Glutamatergic neuron (in vitro differentiated cells): ENCODE measurements at regions not wholly inside any gene's neighbourhood (a gene's known extent, or its start where the extent isn't known, plus 50 kb on each side); places are given as distances from the start of the nearest gene placed in this dataset.

Experiments used
- DNase-seq: peaks from one replicate; pipeline ENCODE4 v3.0.0; 2022
- H3K27ac Mint-ChIP-seq: one replicate; pipeline ENCODE4 v1.8.0; 2020; ENCODE audit warnings: mild to moderate bottlenecking, mixed read lengths, inconsistent platforms; ENCODE audit not compliant: unreplicated experiment
- H3K27me3 Mint-ChIP-seq: one replicate; pipeline ENCODE4 v1.8.0; 2020; ENCODE audit warnings: mild to moderate bottlenecking, moderate library complexity, mixed read lengths, inconsistent platforms; ENCODE audit not compliant: unreplicated experiment
- H3K36me3 Mint-ChIP-seq: one replicate; pipeline ENCODE4 v1.8.0; 2020; ENCODE audit warnings: mild to moderate bottlenecking, mixed read lengths, inconsistent platforms; ENCODE audit not compliant: unreplicated experiment
- H3K4me1 Mint-ChIP-seq: one replicate; pipeline ENCODE4 v1.8.0; 2020; ENCODE audit warnings: mild to moderate bottlenecking, low read depth, mixed read lengths, inconsistent platforms; ENCODE audit not compliant: unreplicated experiment
- H3K4me3 Mint-ChIP-seq: one replicate; pipeline ENCODE4 v1.8.0; 2020; ENCODE audit warnings: mild to moderate bottlenecking, mixed read lengths, inconsistent platforms; ENCODE audit not compliant: unreplicated experiment
- H3K9me3 Mint-ChIP-seq: one replicate; pipeline ENCODE4 v1.8.0; 2020; ENCODE audit warnings: mild to moderate bottlenecking, moderate library complexity, mixed read lengths, inconsistent platforms; ENCODE audit not compliant: unreplicated experiment
- TF ChIP-seq, protein P1 (sequence below): fragments of 200-600 bp; sonication (generic); IDR thresholded peaks from one replicate; pipeline ENCODE4 v1.5.0; 2021; ENCODE audit not compliant: partially characterized antibody, unreplicated experiment

GRCh38 chr21:23478381-23478780 lies 2128.9 kb downstream of the MRPL39 start:
- Mint-ChIP-seq H3K36me3 (no peaks in the 10 kb centered on the region), H3K4me3 (no peak overlapping the region), H3K4me1 (no peaks in the 10 kb centered on the region), H3K27me3 (no peaks in the 10 kb centered on the region), H3K9me3 (no peaks in the 10 kb centered on the region), H3K27ac (no peak overlapping the region)
- TF ChIP-seq, protein P1, sequence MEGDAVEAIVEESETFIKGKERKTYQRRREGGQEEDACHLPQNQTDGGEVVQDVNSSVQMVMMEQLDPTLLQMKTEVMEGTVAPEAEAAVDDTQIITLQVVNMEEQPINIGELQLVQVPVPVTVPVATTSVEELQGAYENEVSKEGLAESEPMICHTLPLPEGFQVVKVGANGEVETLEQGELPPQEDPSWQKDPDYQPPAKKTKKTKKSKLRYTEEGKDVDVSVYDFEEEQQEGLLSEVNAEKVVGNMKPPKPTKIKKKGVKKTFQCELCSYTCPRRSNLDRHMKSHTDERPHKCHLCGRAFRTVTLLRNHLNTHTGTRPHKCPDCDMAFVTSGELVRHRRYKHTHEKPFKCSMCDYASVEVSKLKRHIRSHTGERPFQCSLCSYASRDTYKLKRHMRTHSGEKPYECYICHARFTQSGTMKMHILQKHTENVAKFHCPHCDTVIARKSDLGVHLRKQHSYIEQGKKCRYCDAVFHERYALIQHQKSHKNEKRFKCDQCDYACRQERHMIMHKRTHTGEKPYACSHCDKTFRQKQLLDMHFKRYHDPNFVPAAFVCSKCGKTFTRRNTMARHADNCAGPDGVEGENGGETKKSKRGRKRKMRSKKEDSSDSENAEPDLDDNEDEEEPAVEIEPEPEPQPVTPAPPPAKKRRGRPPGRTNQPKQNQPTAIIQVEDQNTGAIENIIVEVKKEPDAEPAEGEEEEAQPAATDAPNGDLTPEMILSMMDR, result no peak
- no peak for DNase-seq

DNA sequence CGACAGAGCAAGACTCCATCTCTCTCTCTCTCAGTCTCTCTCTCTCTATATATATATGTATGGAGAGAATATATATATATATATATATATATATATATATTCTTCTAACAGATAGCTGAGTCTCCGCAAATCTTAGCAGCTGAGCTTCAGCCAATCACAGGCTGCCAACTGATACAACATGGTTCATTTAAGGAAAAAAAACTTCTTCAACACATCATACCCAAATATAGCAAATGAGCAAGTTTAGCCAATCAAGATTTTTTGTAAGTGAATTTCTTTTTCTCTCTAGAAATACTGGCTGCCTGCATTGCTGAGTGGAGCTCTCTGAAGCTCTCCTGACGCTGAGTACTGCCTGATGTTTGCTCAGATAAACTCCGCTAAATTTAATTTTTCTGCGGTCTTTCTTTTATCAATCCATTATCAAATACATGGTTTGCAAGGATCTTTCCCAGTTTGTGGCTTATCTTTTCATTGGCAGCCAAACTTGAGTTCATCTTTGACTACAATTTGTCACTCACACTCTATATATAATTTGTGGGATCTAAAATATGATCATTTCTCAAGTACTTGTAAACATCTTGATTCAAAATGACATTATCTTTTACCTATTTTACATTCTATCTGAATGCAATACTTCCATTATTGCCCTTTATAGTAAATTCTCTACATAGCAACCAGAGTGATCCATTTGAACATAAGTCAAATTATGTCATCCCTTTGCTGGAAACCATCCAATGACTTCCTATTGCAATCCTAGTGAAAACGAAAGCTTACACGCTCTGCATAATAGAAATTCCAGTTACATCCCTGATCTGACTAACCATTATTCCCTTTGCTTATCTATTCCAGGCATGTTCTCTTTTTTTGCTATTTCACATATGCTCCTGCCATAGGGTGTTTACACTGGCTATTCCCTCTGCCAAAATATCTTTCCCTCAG lies 2131.7 kb downstream of the MRPL39 start:
- no peak overlapping the region for H3K4me3 Mint-ChIP-seq
- no peaks in the 10 kb centered on the region for H3K4me1 Mint-ChIP-seq
- H3K27me3 Mint-ChIP-seq, result no peaks in the 10 kb centered on the region
- H3K27ac Mint-ChIP-seq, result no peak overlapping the region
- H3K36me3 Mint-ChIP-seq, result no peaks in the 10 kb centered on the region
- no peak for DNase-seq
- TF ChIP-seq, protein P1, result no peak
- no peaks in the 10 kb centered on the region for H3K9me3 Mint-ChIP-seq

DNA sequence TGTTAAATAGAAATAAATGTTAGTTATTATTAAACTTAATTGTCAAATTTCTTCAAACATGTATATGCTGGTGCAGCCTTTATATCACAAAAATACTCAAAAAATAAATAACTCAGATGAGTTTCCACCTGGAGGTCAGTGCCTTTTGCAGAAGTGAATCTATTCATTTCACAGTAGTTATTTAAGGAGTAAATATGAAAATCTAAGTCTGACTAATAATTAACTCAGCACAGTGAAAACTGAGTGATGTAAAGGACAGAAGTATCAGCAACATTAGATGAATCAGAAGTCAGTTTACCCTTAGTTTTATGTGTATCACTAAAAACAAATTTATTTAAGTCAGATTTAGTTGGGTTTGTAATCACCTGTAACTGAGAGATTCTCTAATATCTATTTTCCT lies 2135.4 kb downstream of the MRPL39 start:
- TF ChIP-seq, protein P1, result no peak
- no peaks in the 10 kb centered on the region for H3K4me1 Mint-ChIP-seq
- no peak overlapping the region for H3K27ac Mint-ChIP-seq

GRCh38 chr21:23463365-23463764 lies 2143.9 kb downstream of the MRPL39 start:
- no peaks in the 10 kb centered on the region for H3K27me3 Mint-ChIP-seq

More for the DNA sequence above, 2135.4 kb downstream of the MRPL39 start:
- H3K27me3 Mint-ChIP-seq, result no peaks in the 10 kb centered on the region
- no peak for DNase-seq
- H3K9me3 Mint-ChIP-seq, result no peaks in the 10 kb centered on the region
- no peaks in the 10 kb centered on the region for H3K36me3 Mint-ChIP-seq
- no peak overlapping the region for H3K4me3 Mint-ChIP-seq

More at GRCh38 chr21:23463365-23463764, 2143.9 kb downstream of the MRPL39 start:
- Mint-ChIP-seq H3K27ac (no peak overlapping the region), H3K4me1 (no peaks in the 10 kb centered on the region), H3K9me3 (peaks cover 2% of the 10 kb centered on the region), H3K4me3 (no peak overlapping the region), H3K36me3 (no peaks in the 10 kb centered on the region)
- DNase-seq, result no peak
- TF ChIP-seq, protein P1, result no peak
